Subcutaneous abdominal adipose tissue (tissue), 5 donors: ENCODE measurements at regions not wholly inside any gene's neighbourhood (a gene's known extent, or its start where the extent isn't known, plus 50 kb on each side); places are given as distances from the start of the nearest gene placed in this dataset.

Source experiments
- H3K27ac ChIP-seq: one replicate; pipeline ENCODE4 v1.7.0; 2013; ENCODE audit warnings: low read depth, mild to moderate bottlenecking, inconsistent platforms, low read length, moderate library complexity
- H3K27me3 ChIP-seq, 5 donors: one replicate each; pipeline ENCODE4 v1.7.0; 2013; ENCODE audit warnings: low read length in 5 of 5, inconsistent platforms in 1 of 5; ENCODE audit not compliant: control insufficient read depth in 5 of 5, insufficient read depth in 4 of 5
- H3K36me3 ChIP-seq, 5 donors: one replicate each; pipeline ENCODE4 v1.7.0; 2013; ENCODE audit warnings: low read length in 5 of 5; ENCODE audit not compliant: control insufficient read depth in 5 of 5, insufficient read depth in 5 of 5
- H3K4me1 ChIP-seq, 5 donors: one replicate each; pipeline ENCODE4 v1.7.0; 2013; ENCODE audit warnings: low read length in 5 of 5, mild to moderate bottlenecking in 3 of 5, moderate library complexity in 1 of 5; ENCODE audit not compliant: control insufficient read depth in 5 of 5, insufficient read depth in 5 of 5
- H3K4me3 ChIP-seq, 5 donors: one replicate each; pipeline ENCODE4 v1.7.0; 2013; ENCODE audit warnings: low read length in 5 of 5, low read depth in 1 of 5
- H3K9ac ChIP-seq, 5 donors: one replicate each; pipeline ENCODE4 v1.7.0; 2013; ENCODE audit warnings: low read length in 5 of 5, mild to moderate bottlenecking in 4 of 5, moderate library complexity in 3 of 5
- H3K9me3 ChIP-seq, 5 donors: one replicate each; pipeline ENCODE4 v1.7.0; 2013; ENCODE audit warnings: low read length in 5 of 5; ENCODE audit not compliant: control insufficient read depth in 5 of 5
- donor health status: healthy.
- donor health status: healthy.
- donor health status: healthy.
- donor health status: healthy.
- donor health status: healthy.

DNA sequence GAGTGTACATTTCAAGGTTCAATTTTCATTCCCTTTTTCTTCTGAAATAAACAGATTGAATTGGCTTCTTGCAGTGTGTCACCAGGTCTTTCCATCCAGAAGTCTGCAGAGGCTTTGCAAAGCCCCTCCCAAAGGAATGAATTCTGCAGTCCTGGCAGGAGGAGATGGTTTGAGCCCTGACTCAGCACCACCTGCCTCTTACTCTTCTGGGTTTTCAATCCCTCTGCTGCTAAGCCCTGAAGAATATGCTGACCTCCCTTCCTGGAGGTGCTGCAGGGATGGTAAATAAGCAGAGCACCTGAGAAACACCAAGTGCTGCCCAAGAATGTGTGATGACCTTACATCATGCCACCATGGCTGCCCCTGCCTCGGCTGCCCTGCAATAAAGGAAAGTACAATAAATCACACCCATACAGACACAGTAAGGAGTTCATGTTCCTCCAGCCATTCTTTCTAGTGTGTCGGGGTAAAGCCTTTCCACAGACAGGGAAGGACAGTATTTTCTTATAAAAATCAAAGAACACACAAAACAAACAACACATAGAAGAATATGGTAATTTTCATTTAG, 209.2 kb downstream of the ZNF326 start:
- Histone ChIP-seq H3K4me3 (no peak overlapping the region), H3K9me3 (no peaks in the 10 kb centered on the region), H3K9ac (no peak overlapping the region), H3K36me3 (no peaks in the 10 kb centered on the region), H3K27ac (no peak overlapping the region), H3K4me1 (no peaks in the 10 kb centered on the region), H3K27me3 (no peaks in the 10 kb centered on the region)

DNA sequence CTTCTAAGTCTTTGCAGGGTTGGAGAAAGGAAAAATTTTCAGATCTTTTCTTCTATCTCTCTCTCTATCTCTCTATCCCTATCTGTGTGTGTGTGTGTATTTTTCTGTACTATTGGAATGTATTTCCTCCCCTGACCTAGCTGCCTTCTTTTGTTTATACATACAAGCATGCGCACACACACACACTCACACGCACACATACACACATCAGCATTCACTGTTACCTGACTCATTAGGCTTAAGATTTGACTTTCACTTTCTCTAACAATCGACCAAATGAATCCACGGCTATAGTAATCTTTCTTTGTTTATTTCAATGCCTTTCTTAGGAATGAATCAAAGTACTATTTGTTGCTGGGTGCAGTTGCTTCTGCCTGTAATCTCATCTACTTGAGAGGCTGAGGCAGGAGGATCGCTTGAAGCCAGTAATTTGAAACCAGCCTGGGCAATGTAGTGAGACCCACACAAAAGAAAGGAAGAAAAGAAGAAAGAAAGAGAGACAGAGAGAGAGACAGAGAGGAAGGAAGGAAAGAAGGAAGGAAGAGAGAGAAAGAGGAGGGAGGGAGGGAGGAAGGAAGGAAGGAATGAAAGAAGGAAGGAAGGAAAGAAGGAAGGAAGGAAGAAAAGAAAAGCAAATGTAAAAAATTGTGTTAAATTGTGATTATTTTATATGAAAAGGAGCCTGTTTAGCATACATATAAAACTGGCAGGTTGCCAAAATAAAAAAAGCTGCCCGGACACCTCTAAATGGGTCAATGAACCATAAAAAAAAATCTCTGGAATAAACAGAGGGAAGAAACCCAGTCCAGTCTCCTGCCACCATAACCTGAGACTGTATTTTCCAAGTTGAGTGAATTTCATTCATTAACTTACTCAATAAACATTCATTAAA, 206.8 kb downstream of the ZNF326 start:
- Histone ChIP-seq H3K36me3 (no peaks in the 10 kb centered on the region), H3K9ac (no peak overlapping the region), H3K4me1 (no peaks in the 10 kb centered on the region), H3K27me3 (peaks cover 0 to 3% (median 0%) of the 10 kb centered on the region in 5 donors), H3K9me3 (no peaks in the 10 kb centered on the region), H3K27ac (no peak overlapping the region), H3K4me3 (peak overlapping the region in 1 of 5 donors; percentile 12)

DNA sequence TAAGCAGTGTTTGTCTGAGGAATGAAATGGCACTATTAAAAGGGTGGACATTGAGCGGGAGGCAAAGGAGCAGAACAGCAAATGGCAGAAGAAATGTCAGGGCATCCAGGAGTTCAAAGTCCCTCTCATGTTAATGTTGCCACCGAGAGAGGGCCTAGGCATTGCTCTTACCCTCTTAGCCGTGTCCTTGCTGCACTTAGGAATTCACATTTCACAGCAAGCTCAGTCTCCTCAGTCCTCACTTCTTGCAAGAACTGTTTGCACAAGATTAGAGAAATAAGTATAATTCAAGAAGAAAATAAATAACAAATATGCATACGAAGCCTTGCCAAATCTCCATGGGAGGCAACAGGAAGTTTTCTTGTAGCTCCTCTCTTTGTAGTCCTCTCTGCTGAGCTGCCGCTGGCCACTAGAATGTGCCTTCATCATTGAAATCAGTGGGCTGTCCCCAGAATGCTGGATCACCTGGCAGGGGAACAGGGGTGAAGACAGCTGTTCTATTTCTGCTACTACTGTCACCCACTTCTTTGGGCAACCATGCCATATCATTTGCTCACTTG, 205.8 kb downstream of the ZNF326 start:
- H3K27ac ChIP-seq: no peak overlapping the region
- H3K36me3 ChIP-seq: no peaks in the 10 kb centered on the region
- no peak overlapping the region for H3K9ac ChIP-seq
- no peak overlapping the region for H3K4me3 ChIP-seq
- H3K4me1 ChIP-seq: no peaks in the 10 kb centered on the region
- peaks cover 0 to 3% (median 0%) of the 10 kb centered on the region in 5 donors for H3K27me3 ChIP-seq
- H3K9me3 ChIP-seq: no peaks in the 10 kb centered on the region

DNA sequence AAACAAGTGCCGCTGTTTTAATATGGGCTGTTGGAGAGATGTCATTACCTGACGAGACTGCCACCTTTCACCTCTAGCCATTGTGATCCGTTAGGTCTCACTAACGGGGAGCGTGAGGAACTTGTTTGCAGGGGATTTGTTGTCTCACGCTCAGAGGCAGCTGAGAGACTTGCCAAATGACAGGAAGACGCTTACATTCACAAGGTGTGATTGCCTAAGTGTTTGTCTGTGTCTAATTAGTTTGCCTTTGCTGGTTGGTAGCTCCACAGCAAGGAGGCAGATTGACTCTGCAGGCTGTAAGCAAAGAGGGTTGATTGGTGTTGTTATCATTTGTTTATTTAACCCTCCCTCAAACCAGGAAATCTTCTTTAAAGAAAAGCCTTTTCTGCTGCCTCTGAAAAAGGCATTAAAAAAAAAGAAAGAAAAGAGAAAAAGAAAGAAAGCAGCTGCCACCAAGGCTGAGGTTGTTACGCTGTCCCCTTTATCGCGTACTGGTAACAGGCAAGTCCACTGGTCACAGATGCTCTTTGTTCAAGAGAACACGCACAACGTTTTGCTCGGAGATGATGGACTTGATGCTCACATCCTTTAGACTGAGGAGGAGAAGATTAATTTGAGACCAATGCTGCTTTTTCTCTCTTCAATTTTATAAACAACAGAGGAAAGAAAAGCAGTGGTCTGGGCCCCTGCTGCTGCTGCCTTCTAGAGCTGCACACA, 203.9 kb downstream of the ZNF326 start:
- Histone ChIP-seq H3K9me3 (no peaks in the 10 kb centered on the region), H3K27me3 (peaks cover 0 to 3% (median 0%) of the 10 kb centered on the region in 5 donors), H3K4me3 (no peak overlapping the region), H3K9ac (no peak overlapping the region), H3K4me1 (no peaks in the 10 kb centered on the region), H3K27ac (no peak overlapping the region), H3K36me3 (no peaks in the 10 kb centered on the region)

DNA sequence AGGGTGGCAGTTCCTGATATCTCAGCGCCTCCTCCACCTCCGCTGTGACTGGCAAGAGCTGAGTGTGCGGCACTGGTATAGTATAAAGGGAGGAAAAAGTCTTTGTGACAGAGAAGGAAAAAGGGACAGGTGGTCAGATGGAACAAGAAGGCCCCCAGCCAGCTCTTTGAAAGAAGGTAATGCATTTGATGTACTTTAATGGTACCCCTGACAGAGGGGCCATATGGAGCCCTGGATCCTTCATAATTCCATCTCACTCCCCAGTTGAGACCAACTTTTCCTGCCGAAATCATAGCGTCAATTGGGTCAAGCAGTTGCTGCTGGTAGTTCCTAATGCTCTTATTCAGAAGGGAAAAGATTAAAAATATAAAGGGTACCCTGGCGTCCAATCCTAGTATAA, 198.2 kb downstream of the ZNF326 start:
- no peak overlapping the region for H3K27ac ChIP-seq
- no peaks in the 10 kb centered on the region for H3K4me1 ChIP-seq
- no peaks in the 10 kb centered on the region for H3K9me3 ChIP-seq
- no peak overlapping the region for H3K4me3 ChIP-seq
- H3K9ac ChIP-seq: no peak overlapping the region
- peaks cover 0 to 3% (median 0%) of the 10 kb centered on the region in 5 donors for H3K27me3 ChIP-seq
- H3K36me3 ChIP-seq: no peaks in the 10 kb centered on the region

DNA sequence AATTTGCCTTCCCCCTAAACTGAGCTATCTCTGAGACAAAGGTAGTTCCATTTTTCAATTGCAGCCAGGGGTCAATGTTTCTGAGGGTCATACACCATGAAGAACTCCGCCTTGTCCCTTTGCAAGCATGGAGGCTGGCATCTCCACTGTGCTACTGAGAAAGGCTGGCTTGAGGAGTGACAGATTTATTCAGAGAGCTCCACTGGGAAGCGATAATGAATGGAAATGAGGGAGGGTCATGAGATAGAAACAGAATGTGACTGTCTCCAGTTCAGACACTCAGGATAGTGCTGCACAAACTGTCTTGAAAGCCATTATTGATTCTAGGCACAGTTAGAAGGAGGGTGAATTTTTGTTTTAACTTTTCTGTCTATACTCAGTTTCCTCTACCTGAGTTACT, 197.5 kb downstream of the ZNF326 start:
- Histone ChIP-seq H3K4me1 (no peaks in the 10 kb centered on the region), H3K27ac (no peak overlapping the region), H3K9me3 (no peaks in the 10 kb centered on the region), H3K9ac (no peak overlapping the region), H3K4me3 (no peak overlapping the region), H3K36me3 (no peaks in the 10 kb centered on the region), H3K27me3 (peaks cover 0 to 3% (median 0%) of the 10 kb centered on the region in 5 donors)

DNA sequence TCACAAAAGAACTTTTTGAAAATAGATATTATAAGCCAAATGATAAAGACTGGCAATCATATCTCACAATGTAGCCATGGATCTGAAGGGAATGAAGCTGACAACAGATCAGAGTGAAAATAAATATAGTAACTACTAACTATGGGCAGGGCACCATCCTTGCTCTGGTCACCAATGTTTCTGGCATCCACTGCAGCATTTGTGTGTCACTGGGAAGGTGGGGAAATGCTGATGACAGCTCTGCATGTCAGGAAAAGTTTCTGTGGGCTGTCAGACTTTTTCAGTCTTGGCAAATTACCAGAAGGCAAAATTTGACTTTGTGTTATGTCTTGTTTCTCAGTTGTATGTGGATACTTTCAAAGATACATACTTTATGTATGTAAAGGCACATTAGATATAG, 195.6 kb downstream of the ZNF326 start:
- Histone ChIP-seq H3K4me1 (no peaks in the 10 kb centered on the region), H3K27me3 (no peaks in the 10 kb centered on the region), H3K27ac (no peak overlapping the region), H3K9ac (no peak overlapping the region), H3K9me3 (no peaks in the 10 kb centered on the region), H3K4me3 (no peak overlapping the region), H3K36me3 (no peaks in the 10 kb centered on the region)

DNA sequence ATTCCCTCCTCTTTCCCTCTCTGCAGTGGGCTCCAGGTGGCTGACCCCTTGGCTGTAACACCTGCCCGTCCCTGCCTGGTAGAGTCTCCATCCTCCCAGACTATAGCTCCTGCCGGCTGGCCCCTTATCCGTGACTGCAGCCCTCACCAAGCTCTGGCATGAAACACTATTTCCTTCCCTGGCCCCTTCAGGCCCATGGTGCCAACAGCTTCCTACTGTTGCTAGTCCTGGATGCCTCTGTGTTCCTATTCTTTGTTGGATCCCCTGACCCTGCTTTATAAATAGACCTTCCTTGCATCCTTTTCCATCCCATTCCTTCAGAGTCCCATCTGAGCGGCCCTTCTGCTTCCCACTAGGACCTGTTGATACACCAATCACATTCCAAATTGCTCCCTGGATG, 195.0 kb downstream of the ZNF326 start:
- Histone ChIP-seq H3K4me1 (no peaks in the 10 kb centered on the region), H3K9ac (no peak overlapping the region), H3K36me3 (no peaks in the 10 kb centered on the region), H3K27me3 (no peaks in the 10 kb centered on the region), H3K4me3 (no peak overlapping the region), H3K27ac (no peak overlapping the region), H3K9me3 (peaks cover 0 to 2% (median 0%) of the 10 kb centered on the region in 5 donors)

DNA sequence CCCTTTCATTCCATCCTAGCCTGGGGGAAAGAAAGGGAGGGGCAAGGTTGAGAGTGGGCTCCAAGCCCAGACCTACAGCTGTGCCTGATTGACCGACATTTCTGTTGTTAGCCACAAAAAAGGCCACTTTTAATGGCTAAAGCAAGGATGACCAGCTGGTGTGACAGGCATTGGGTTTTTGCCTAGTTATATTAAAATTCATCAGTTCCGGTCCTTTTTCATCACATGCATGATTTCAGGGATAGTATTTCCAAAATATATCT, 192.3 kb downstream of the ZNF326 start:
- H3K27me3 ChIP-seq: no peaks in the 10 kb centered on the region

More for the DNA sequence above, 192.3 kb downstream of the ZNF326 start:
- H3K27ac ChIP-seq: no peak overlapping the region
- H3K9ac ChIP-seq: no peak overlapping the region
- no peaks in the 10 kb centered on the region for H3K36me3 ChIP-seq
- no peak overlapping the region for H3K4me3 ChIP-seq
- H3K9me3 ChIP-seq: peaks cover 0 to 5% (median 0%) of the 10 kb centered on the region in 5 donors
- no peaks in the 10 kb centered on the region for H3K4me1 ChIP-seq
